Mucosa of descending colon (tissue), 3 donors: ENCODE measurements at regions not wholly inside any gene's neighbourhood (a gene's known extent, or its start where the extent isn't known, plus 50 kb on each side); places are given as distances from the start of the nearest gene placed in this dataset.

Experiments used
- ATAC-seq: fragments of 200-7000 bp; cut with Tn5 transposase; one replicate; pipeline ENCODE4 v1.9.1; 2020; ENCODE audit warnings: mild to moderate bottlenecking, moderate library complexity
- DNase-seq, 3 donors: peaks; one replicate each; pipeline ENCODE4 v3.0.0-alpha.2; 2020
- H3K36me3 ChIP-seq: fragments of 200-600 bp; one replicate; pipeline ENCODE4 v1.8.0; 2021; ENCODE audit warnings: low read depth, mild to moderate bottlenecking
- H3K4me1 ChIP-seq: fragments of 200-600 bp; one replicate; pipeline ENCODE4 v1.8.0; 2021; ENCODE audit warnings: low read depth, mild to moderate bottlenecking
- H3K4me3 ChIP-seq: fragments of 200-600 bp; one replicate; pipeline ENCODE4 v1.8.0; 2021; ENCODE audit warnings: mild to moderate bottlenecking
- H3K9me3 ChIP-seq: fragments of 200-600 bp; one replicate; pipeline ENCODE4 v1.8.0; 2021; ENCODE audit warnings: mild to moderate bottlenecking
- intact Hi-C, 2 donors: fragments of 100-400 bp; cut with DNase I in 1 of 2; cut with micrococcal nuclease in 1 of 2; formaldehyde crosslinking; loops; one replicate each; pipeline versions ENCODE4 v1.11.0 to v1.11.1; 2022; cut with DNase I, micrococcal nuclease
- TF ChIP-seq, protein P1 (sequence below): fragments of 200-600 bp; IDR thresholded peaks from one replicate; pipeline ENCODE4 v1.8.0; 2022; ENCODE audit warnings: antibody characterized with exemption, mild to moderate bottlenecking
- donor health status: DM: no; HTN: no; CAD: no; lungs with moderate emphysema.
- donor health status: DM: no; HTN: no; CAD: no.
- donor health status: DM: no; HTN: yes; CAD: no.

DNA sequence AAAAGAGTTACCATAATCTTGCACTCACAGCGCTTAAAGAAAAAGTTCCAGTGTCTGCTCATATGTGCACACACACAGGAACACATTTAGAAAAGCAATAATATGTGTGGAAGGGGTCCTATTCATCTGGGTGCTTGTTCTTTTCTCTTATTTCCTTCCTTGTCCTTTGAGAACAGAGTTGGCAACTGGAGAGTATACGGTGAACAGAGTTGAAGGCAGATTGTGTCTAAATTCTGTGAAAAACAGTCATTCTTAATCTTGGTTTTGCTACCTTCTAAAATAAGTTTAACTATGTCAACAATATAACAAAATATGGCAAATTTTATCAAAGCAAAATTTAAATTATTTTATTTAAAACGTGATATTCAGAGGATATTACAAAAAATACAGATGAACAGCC lies 365.1 kb upstream of the NOCT start:
- DNase-seq (no peak), ATAC-seq (no peak)
- no peaks in the 10 kb centered on the region for H3K4me1 ChIP-seq
- intact Hi-C loops: no loop called here
- H3K36me3 ChIP-seq: no peaks in the 10 kb centered on the region
- TF ChIP-seq, protein P1, sequence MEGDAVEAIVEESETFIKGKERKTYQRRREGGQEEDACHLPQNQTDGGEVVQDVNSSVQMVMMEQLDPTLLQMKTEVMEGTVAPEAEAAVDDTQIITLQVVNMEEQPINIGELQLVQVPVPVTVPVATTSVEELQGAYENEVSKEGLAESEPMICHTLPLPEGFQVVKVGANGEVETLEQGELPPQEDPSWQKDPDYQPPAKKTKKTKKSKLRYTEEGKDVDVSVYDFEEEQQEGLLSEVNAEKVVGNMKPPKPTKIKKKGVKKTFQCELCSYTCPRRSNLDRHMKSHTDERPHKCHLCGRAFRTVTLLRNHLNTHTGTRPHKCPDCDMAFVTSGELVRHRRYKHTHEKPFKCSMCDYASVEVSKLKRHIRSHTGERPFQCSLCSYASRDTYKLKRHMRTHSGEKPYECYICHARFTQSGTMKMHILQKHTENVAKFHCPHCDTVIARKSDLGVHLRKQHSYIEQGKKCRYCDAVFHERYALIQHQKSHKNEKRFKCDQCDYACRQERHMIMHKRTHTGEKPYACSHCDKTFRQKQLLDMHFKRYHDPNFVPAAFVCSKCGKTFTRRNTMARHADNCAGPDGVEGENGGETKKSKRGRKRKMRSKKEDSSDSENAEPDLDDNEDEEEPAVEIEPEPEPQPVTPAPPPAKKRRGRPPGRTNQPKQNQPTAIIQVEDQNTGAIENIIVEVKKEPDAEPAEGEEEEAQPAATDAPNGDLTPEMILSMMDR: no peak
- no peaks in the 10 kb centered on the region for H3K9me3 ChIP-seq
- no peak overlapping the region for H3K4me3 ChIP-seq

GRCh38 chr4:138647433-138647832 lies 368.1 kb upstream of the NOCT start:
- no peak for ATAC-seq
- H3K9me3 ChIP-seq: no peaks in the 10 kb centered on the region
- DNase-seq: no peak
- no peak overlapping the region for H3K4me3 ChIP-seq
- intact Hi-C loops: no loop called here
- H3K36me3 ChIP-seq: no peaks in the 10 kb centered on the region
- TF ChIP-seq, protein P1: no peak
- no peaks in the 10 kb centered on the region for H3K4me1 ChIP-seq

DNA sequence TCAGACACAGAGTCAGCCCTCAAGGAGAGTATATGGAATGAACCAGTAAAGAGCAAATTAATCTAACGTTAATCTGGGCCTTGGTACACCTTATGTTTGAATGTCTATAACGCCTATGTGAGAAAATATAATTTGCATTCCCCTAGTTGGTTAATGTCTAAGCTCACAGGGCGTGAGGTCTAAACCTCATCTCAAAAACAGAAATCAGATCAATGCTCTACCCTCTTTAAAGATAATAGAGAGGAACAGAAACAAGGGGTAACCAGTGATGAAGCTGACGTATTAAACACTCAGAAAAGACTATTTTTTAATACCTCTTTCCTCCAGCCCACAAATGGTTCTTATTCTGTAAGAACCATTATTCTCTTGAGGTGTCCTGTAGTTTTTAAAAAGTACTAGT lies 369.2 kb upstream of the NOCT start:
- DNase-seq (no peak), ATAC-seq (no peak)
- TF ChIP-seq, protein P1: no peak
- Histone ChIP-seq H3K4me1 (no peaks in the 10 kb centered on the region), H3K9me3 (no peaks in the 10 kb centered on the region), H3K36me3 (no peaks in the 10 kb centered on the region), H3K4me3 (no peak overlapping the region)
- intact Hi-C loops: no loop called here

- no peaks in the 10 kb centered on the region for H3K36me3 ChIP-seq
- TF ChIP-seq, protein P1: no peak
- DNase-seq (no peak), ATAC-seq (no peak)
- no peak overlapping the region for H3K4me3 ChIP-seq
- H3K9me3 ChIP-seq: no peaks in the 10 kb centered on the region
- H3K4me1 ChIP-seq: no peaks in the 10 kb centered on the region
- intact Hi-C loops: loop anchor here in 1 of 2 donors (2.0 kb wide), 1 partner anchor 30 kb away; no protein-coding TSS in a partner anchor
Measured at GRCh38 chr4:138645289-138645688, 370.3 kb upstream of the NOCT start.

- DNase-seq (no peak), ATAC-seq (no peak)
- Histone ChIP-seq H3K4me1 (no peaks in the 10 kb centered on the region), H3K9me3 (no peaks in the 10 kb centered on the region), H3K36me3 (no peaks in the 10 kb centered on the region), H3K4me3 (no peak overlapping the region)
- intact Hi-C loops: loop anchor here in 1 of 2 donors (2.0 kb wide), 1 partner anchor 30 kb away; no protein-coding TSS in a partner anchor
- TF ChIP-seq, protein P1: no peak
Measured at GRCh38 chr4:138644322-138644721, 371.3 kb upstream of the NOCT start.

DNA sequence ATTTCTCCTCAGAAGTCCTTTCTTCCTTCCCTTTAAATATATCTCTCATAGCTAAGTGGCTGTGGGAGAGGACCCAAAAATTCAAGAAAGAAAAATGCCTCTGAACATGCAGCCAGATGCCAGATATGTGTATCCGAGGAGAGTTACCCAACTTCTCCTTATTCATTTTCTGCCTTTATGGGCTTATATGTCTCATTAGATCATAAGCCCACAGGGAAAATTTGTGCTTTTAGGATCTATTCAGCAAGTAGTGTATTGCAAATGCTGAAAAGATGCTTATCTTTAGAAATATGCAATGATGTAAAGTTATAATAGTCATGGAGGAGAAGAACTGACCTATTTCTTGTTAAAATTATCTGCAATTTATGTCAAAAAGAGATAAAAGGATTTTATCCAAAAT lies 371.8 kb upstream of the NOCT start:
- intact Hi-C loops: loop anchor here in 1 of 2 donors (2.0 kb wide), 1 partner anchor 31 kb away; no protein-coding TSS in a partner anchor
- ATAC-seq: no peak
- no peaks in the 10 kb centered on the region for H3K36me3 ChIP-seq
- H3K4me3 ChIP-seq: no peak overlapping the region
- no peak for DNase-seq
- TF ChIP-seq, protein P1: no peak
- no peaks in the 10 kb centered on the region for H3K4me1 ChIP-seq
- no peaks in the 10 kb centered on the region for H3K9me3 ChIP-seq
